Inflammatory macrophage treated with lipopolysaccharide for 4 hours (primary cell): ENCODE measurements at regions not wholly inside any gene's neighbourhood (a gene's known extent, or its start where the extent isn't known, plus 50 kb on each side); places are given as distances from the start of the nearest gene placed in this dataset.

Source experiments
- DNase-seq: peaks from one replicate; pipeline ENCODE4 v3.0.0-alpha.2; 2020

GRCh38 chr9:4921449-4921848 lies 63.6 kb upstream of the JAK2 start:
- DNase-seq, result no peak

GRCh38 chr9:4922101-4922500 lies 63.0 kb upstream of the JAK2 start:
- no peak for DNase-seq

- DNase-seq, result no peak
These were observed 62.3 kb upstream of the JAK2 start for GRCh38 chr9:4922730-4923129.

GRCh38 chr9:4923141-4923540 lies 61.9 kb upstream of the JAK2 start:
- DNase-seq, result no peak

- DNase-seq, result no peak
These were observed 61.2 kb upstream of the JAK2 start for GRCh38 chr9:4923580-4924544.

- no peak for DNase-seq
These were observed 58.8 kb upstream of the JAK2 start for GRCh38 chr9:4926239-4926638.

- no peak for DNase-seq
These were observed 58.0 kb upstream of the JAK2 start for GRCh38 chr9:4927043-4927471.

- DNase-seq, result no peak
These were observed 57.4 kb upstream of the JAK2 start for GRCh38 chr9:4927701-4928100.

- no peak for DNase-seq
These were observed 55.2 kb upstream of the JAK2 start for GRCh38 chr9:4929917-4930316.

GRCh38 chr9:4932681-4933080 lies 52.4 kb upstream of the JAK2 start:
- no peak for DNase-seq

- DNase-seq, result peak; percentile 35
These were observed 51.9 kb upstream of the JAK2 start for GRCh38 chr9:4933177-4933576.

- no peak for DNase-seq
These were observed 51.2 kb upstream of the JAK2 start for GRCh38 chr9:4933861-4934260.

- DNase-seq, result peak; percentile 36
These were observed 49.9 kb upstream of the JAK2 start for GRCh38 chr9:4935001-4935672.
